Fibroblast of lung (primary cell): ENCODE measurements at regions not wholly inside any gene's neighbourhood (a gene's known extent, or its start where the extent isn't known, plus 50 kb on each side); places are given as distances from the start of the nearest gene placed in this dataset.

ENCODE experiments used
- DNase-seq, 2 donors: peaks; one replicate each; pipeline versions ENCODE4 v3.0.0 to v3.0.0-alpha.2; 2010; ENCODE audit warnings: low read depth in 2 of 2
- H2AFZ ChIP-seq: 2 replicates; pipeline ENCODE4 v1.5.1; 2012; ENCODE audit warnings: low read length, control low read depth, inconsistent platforms
- H3K27ac ChIP-seq: 2 replicates; pipeline ENCODE4 v1.5.1; 2011; ENCODE audit warnings: low read length, control low read depth; ENCODE audit not compliant: insufficient read depth
- H3K27me3 ChIP-seq: 2 replicates; pipeline ENCODE4 v1.5.1; 2011; ENCODE audit warnings: mild to moderate bottlenecking, low read length; ENCODE audit not compliant: control insufficient read depth, insufficient read depth
- H3K36me3 ChIP-seq: 2 replicates; pipeline ENCODE4 v1.5.1; 2011; ENCODE audit warnings: low read length; ENCODE audit not compliant: control insufficient read depth, insufficient read depth
- H3K4me1 ChIP-seq: 2 replicates; pipeline ENCODE4 v1.5.1; 2011; ENCODE audit warnings: low read length; ENCODE audit not compliant: control insufficient read depth, insufficient read depth; ENCODE audit errors: extremely low read depth
- H3K4me2 ChIP-seq: 2 replicates; pipeline ENCODE4 v1.5.1; 2011; ENCODE audit warnings: low read length, control low read depth; ENCODE audit not compliant: insufficient read depth; ENCODE audit errors: extremely low read depth
- H3K4me3 ChIP-seq, 4 experiments: fragments of 200-600 bp in 1 of 4; sonication (generic) in 1 of 4; replicated peaks in 1 of 4; 2 replicates each; pipeline ENCODE4 v1.5.1; 2011 to 2016; ENCODE audit warnings: low read length in 4 of 4, low read depth in 3 of 4, mild to moderate bottlenecking in 3 of 4, control low read depth in 2 of 4, inconsistent platforms in 1 of 4, mixed read lengths in 1 of 4; ENCODE audit not compliant: insufficient read depth in 1 of 4; ENCODE audit errors: control extremely low read depth in 1 of 4
- H3K79me2 ChIP-seq: 2 replicates; pipeline ENCODE4 v1.5.1; 2012; ENCODE audit warnings: mild to moderate bottlenecking, low read length, inconsistent platforms; ENCODE audit not compliant: control insufficient read depth, insufficient read depth
- H3K9ac ChIP-seq: 2 replicates; pipeline ENCODE4 v1.5.1; 2011; ENCODE audit warnings: mild to moderate bottlenecking, low read length, control low read depth; ENCODE audit not compliant: insufficient read depth
- H3K9me3 ChIP-seq: 2 replicates; pipeline ENCODE4 v1.5.1; 2012; ENCODE audit warnings: low read depth, low read length; ENCODE audit not compliant: control insufficient read depth, insufficient read depth
- H4K20me1 ChIP-seq: 2 replicates; pipeline ENCODE4 v1.5.1; 2011; ENCODE audit warnings: low read length; ENCODE audit not compliant: control insufficient read depth, insufficient read depth; ENCODE audit errors: extremely low read depth
- EZH2 ChIP-seq: IDR thresholded peaks from 2 replicates; pipeline ENCODE4 v1.5.1; 2012; ENCODE audit warnings: low read length, control low read depth, mild to moderate bottlenecking; ENCODE audit errors: missing control alignments
- TF ChIP-seq, protein P1 (sequence below), 2 donors: IDR thresholded peaks in 1 of 2; conservative IDR thresholded peaks in 1 of 2; 1 replicate in 1 of 2; 2 replicates in 1 of 2; pipeline ENCODE4 v1.5.1; 2011 to 2012; ENCODE audit warnings: low read length in 2 of 2, control low read depth in 1 of 2, inconsistent platforms in 1 of 2, low read depth in 1 of 2, mild to moderate bottlenecking in 1 of 2

DNA sequence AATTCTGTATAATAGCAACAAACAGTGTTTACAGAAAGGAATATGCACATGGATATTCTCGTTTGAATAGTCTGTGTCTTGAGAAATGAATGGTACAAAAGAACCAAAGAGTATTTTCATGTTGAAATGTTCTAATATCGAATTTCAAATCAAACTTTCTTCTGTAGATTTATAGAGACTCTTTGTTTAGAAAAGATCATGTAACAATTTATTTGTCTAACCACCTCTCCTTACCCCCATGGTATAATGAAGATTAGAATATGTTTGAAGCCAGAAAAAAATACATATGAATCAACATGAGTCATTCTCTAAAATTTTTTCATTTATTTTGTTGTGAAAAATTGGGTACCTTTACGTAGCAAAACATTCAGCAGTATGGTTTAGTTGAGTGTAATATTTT lies 285.6 kb downstream of the PRR16 start:
- Histone ChIP-seq H3K4me1 (no peaks in the 10 kb centered on the region), H3K9me3 (no peaks in the 10 kb centered on the region), H4K20me1 (no peaks in the 10 kb centered on the region), H3K27me3 (no peaks in the 10 kb centered on the region), H3K9ac (no peak overlapping the region), H3K4me3 (no peak overlapping the region), H3K4me2 (no peak overlapping the region), H2AFZ (no peak overlapping the region), H3K79me2 (no peaks in the 10 kb centered on the region), H3K36me3 (no peaks in the 10 kb centered on the region), H3K27ac (no peak overlapping the region)
- TF ChIP-seq, protein P1, sequence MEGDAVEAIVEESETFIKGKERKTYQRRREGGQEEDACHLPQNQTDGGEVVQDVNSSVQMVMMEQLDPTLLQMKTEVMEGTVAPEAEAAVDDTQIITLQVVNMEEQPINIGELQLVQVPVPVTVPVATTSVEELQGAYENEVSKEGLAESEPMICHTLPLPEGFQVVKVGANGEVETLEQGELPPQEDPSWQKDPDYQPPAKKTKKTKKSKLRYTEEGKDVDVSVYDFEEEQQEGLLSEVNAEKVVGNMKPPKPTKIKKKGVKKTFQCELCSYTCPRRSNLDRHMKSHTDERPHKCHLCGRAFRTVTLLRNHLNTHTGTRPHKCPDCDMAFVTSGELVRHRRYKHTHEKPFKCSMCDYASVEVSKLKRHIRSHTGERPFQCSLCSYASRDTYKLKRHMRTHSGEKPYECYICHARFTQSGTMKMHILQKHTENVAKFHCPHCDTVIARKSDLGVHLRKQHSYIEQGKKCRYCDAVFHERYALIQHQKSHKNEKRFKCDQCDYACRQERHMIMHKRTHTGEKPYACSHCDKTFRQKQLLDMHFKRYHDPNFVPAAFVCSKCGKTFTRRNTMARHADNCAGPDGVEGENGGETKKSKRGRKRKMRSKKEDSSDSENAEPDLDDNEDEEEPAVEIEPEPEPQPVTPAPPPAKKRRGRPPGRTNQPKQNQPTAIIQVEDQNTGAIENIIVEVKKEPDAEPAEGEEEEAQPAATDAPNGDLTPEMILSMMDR (conservative IDR thresholded peaks at IDR 0.05 in 1 of 2, IDR thresholded peaks at IDR 0.05 in 1 of 2; ENCODE audit: low read depth in 1 of 2, low read length in 2 of 2) = no peak
- TF ChIP-seq EZH2 = no peak
- DNase-seq = peak in 1 of 2 donors; percentile 27

DNA sequence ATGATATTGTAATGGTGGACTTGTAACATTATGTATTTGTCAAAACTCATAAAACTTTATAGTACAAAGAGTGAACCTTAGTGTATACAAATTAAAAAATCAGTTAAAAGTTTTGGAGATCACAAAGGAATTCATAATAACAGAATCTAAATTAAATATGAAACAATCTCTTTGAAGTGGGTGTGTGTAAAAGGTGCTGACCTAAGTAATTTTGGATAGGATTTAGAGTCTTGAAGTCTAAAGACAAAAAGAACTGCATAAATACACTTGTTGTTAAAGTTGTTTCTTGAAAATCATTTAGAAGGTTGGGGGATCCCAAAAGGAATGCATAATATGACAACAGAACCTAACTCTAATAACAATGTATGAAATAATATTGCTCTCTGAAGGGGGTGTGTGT lies 295.5 kb downstream of the PRR16 start:
- Histone ChIP-seq H3K4me2 (no peak overlapping the region), H4K20me1 (no peaks in the 10 kb centered on the region), H3K79me2 (no peaks in the 10 kb centered on the region), H2AFZ (no peak overlapping the region), H3K27ac (no peak overlapping the region), H3K9me3 (no peaks in the 10 kb centered on the region), H3K36me3 (no peaks in the 10 kb centered on the region), H3K9ac (no peak overlapping the region), H3K27me3 (no peaks in the 10 kb centered on the region), H3K4me3 (no peak overlapping the region), H3K4me1 (no peaks in the 10 kb centered on the region)
- TF ChIP-seq, protein P1 (conservative IDR thresholded peaks at IDR 0.05 in 1 of 2, IDR thresholded peaks at IDR 0.05 in 1 of 2; ENCODE audit: low read depth in 1 of 2, low read length in 2 of 2) = no peak
- DNase-seq = no peak

DNA sequence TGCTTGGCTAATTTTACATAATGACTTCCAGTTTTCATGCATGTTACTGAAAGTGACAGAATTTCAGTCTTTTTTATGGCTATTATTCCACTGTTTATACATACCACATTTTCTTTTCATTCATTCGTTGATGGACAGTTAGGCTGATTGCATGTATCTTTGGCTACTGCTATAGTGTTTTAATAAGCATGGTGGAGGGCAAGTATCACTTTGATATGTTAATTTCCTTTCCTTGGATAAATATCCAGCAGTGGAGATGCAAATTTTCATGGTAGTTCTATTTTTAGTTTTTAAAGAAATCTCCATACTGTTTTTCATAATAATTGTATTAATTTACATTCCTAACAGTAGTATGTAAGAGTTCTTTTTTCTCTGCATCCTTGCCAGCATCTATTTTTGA lies 297.9 kb downstream of the PRR16 start:
- H3K4me3 ChIP-seq = no peak overlapping the region
- DNase-seq = no peak
- no peaks in the 10 kb centered on the region for H3K79me2 ChIP-seq
- no peak overlapping the region for H2AFZ ChIP-seq
- no peak overlapping the region for H3K4me2 ChIP-seq
- no peak overlapping the region for H3K27ac ChIP-seq
- TF ChIP-seq, protein P1 (conservative IDR thresholded peaks at IDR 0.05 in 1 of 2, IDR thresholded peaks at IDR 0.05 in 1 of 2; ENCODE audit: low read depth in 1 of 2, low read length in 2 of 2) = no peak
- no peak for TF ChIP-seq EZH2
- H3K9me3 ChIP-seq = no peaks in the 10 kb centered on the region
- H4K20me1 ChIP-seq = no peaks in the 10 kb centered on the region
- H3K36me3 ChIP-seq = no peaks in the 10 kb centered on the region
- H3K27me3 ChIP-seq = no peaks in the 10 kb centered on the region
- no peaks in the 10 kb centered on the region for H3K4me1 ChIP-seq
- H3K9ac ChIP-seq = no peak overlapping the region
